ENCODE measurements at regions not wholly inside any gene's neighbourhood (a gene's known extent, or its start where the extent isn't known, plus 50 kb on each side); places are given as distances from the start of the nearest gene placed in this dataset.

DNA sequence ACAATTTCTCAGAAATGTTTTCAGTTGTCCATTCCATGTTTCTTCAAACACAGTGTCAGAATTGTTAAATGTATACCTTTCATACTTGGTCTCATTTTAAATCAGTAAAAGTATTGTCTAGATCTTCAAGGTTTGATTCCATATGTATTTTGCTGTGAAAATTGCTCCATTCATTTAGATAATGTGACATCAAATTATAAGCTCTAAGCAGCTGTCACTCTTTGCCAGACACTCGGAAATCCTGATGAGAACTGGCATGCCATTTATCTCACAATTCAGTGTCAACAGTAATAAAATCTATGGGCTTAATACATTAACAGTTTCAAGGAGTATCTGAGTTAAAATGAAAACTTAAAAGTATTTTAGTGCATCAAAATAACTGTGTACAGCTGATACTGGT, 1025.3 kb upstream of the EPHA6 start:
- no peaks in the 10 kb centered on the region for H3K27me3 ChIP-seq (ENCODE audit: insufficient read depth, low read depth, low read length)
- no peak overlapping the region for H2AFZ ChIP-seq (ENCODE audit: low read depth, low read length)
- H3K9me3 ChIP-seq (ENCODE audit: low read length) = no peaks in the 10 kb centered on the region
- TF ChIP-seq SMC3 (conservative IDR thresholded peaks at IDR 0.05; ENCODE audit: poor library complexity) (no peak), RAD21 (conservative IDR thresholded peaks at IDR 0.05) (peak; percentile 8), POLR2AphosphoS5 (IDR thresholded peaks at IDR 0.05) (peak; percentile 90), EP300 (conservative IDR thresholded peaks at IDR 0.05; ENCODE audit: poor library complexity, severe bottlenecking) (peak; percentile 97)
- TF ChIP-seq, protein P1, sequence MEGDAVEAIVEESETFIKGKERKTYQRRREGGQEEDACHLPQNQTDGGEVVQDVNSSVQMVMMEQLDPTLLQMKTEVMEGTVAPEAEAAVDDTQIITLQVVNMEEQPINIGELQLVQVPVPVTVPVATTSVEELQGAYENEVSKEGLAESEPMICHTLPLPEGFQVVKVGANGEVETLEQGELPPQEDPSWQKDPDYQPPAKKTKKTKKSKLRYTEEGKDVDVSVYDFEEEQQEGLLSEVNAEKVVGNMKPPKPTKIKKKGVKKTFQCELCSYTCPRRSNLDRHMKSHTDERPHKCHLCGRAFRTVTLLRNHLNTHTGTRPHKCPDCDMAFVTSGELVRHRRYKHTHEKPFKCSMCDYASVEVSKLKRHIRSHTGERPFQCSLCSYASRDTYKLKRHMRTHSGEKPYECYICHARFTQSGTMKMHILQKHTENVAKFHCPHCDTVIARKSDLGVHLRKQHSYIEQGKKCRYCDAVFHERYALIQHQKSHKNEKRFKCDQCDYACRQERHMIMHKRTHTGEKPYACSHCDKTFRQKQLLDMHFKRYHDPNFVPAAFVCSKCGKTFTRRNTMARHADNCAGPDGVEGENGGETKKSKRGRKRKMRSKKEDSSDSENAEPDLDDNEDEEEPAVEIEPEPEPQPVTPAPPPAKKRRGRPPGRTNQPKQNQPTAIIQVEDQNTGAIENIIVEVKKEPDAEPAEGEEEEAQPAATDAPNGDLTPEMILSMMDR (IDR thresholded peaks at IDR 0.05; ENCODE audit: poor library complexity, severe bottlenecking) = no peak
- no peak overlapping the region for H3K9ac ChIP-seq (ENCODE audit: low read length)
- no peaks in the 10 kb centered on the region for H3K9me2 ChIP-seq (ENCODE audit: insufficient read depth, low read length)
- no peaks in the 10 kb centered on the region for H3K79me2 ChIP-seq (replicated peaks; ENCODE audit: insufficient read depth, low read length)
- no peaks in the 10 kb centered on the region for H4K20me1 ChIP-seq (ENCODE audit: insufficient read depth)
- no peak overlapping the region for H3K4me2 ChIP-seq (ENCODE audit: low read length)
- no peak overlapping the region for H3K4me3 ChIP-seq (ENCODE audit: low read length)
- no peak overlapping the region for H3K27ac ChIP-seq (ENCODE audit: low read length)
- no peaks in the 10 kb centered on the region for H3F3A ChIP-seq (ENCODE audit: insufficient read depth, low read length, poor library complexity, severe bottlenecking)
- H3K36me3 ChIP-seq (ENCODE audit: insufficient read depth, low read length) = no peaks in the 10 kb centered on the region

DNA sequence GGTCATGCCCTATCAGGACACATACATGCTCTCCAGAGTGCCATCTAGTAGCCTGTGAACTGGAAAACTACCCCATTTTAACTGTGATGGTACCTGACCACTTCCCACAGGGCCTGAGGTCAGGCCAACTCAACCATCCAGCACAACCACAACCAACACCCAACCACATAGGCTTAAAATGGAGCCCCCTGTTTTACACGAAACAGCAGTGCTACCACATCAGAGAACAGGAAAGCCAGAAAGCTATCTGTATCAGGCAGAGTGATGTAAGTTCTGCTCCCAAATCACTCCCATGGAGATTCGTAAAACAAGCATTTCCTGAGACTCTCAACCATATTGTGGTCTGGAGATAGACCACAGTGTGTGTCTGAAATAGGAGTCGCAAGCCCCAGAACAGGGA, 1017.3 kb upstream of the EPHA6 start:
- H3F3A ChIP-seq (ENCODE audit: insufficient read depth, low read length, poor library complexity, severe bottlenecking) = no peaks in the 10 kb centered on the region
- TF ChIP-seq POLR2AphosphoS5 (IDR thresholded peaks at IDR 0.05) (no peak), MXI1 (conservative IDR thresholded peaks at IDR 0.05; ENCODE audit: poor library complexity, severe bottlenecking) (no peak), TAF1 (IDR thresholded peaks at IDR 0.05; ENCODE audit: low read depth) (no peak)
- no peaks in the 10 kb centered on the region for H3K9me3 ChIP-seq (ENCODE audit: low read length)
- no peak overlapping the region for H3K4me3 ChIP-seq (ENCODE audit: low read length)
- no peak overlapping the region for H3K27ac ChIP-seq (ENCODE audit: low read length)
- no peak overlapping the region for H3K4me2 ChIP-seq (ENCODE audit: low read length)
- no peaks in the 10 kb centered on the region for H3K27me3 ChIP-seq (ENCODE audit: insufficient read depth, low read depth, low read length)
- H3K79me2 ChIP-seq (replicated peaks; ENCODE audit: insufficient read depth, low read length) = no peaks in the 10 kb centered on the region
- H2AFZ ChIP-seq (ENCODE audit: low read depth, low read length) = no peak overlapping the region
- no peaks in the 10 kb centered on the region for H3K36me3 ChIP-seq (ENCODE audit: insufficient read depth, low read length)
- H4K20me1 ChIP-seq (ENCODE audit: insufficient read depth) = no peaks in the 10 kb centered on the region
- H3K9ac ChIP-seq (ENCODE audit: low read length) = no peak overlapping the region
- no peaks in the 10 kb centered on the region for H3K9me2 ChIP-seq (ENCODE audit: insufficient read depth, low read length)

DNA sequence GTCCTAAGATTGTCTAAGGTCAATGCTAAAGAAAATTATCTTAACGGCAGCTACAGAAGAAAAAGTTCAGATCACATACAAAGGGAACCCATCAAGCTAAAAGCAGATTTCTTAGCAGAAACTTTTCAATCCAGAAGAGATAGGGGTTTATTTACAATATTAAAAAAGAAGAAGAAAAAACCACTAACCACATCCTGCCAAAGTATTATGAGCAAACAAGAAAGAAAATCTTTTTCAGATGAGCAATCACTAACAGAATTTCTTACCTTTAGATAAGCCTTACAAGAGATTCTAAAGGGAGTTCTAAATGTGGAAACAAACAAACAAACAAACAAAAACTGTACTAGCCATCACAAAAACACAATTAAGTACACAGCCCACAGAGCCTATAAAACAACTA, 1015.8 kb upstream of the EPHA6 start:
- no peaks in the 10 kb centered on the region for H3K9me3 ChIP-seq (ENCODE audit: low read length)

More for the DNA sequence above, 1015.8 kb upstream of the EPHA6 start:
- no peaks in the 10 kb centered on the region for H4K20me1 ChIP-seq (ENCODE audit: insufficient read depth)
- no peaks in the 10 kb centered on the region for H3K9me2 ChIP-seq (ENCODE audit: insufficient read depth, low read length)
- H3K27ac ChIP-seq (ENCODE audit: low read length) = no peak overlapping the region
- H3K79me2 ChIP-seq (replicated peaks; ENCODE audit: insufficient read depth, low read length) = no peaks in the 10 kb centered on the region
- no peaks in the 10 kb centered on the region for H3K27me3 ChIP-seq (ENCODE audit: insufficient read depth, low read depth, low read length)
- no peak overlapping the region for H3K4me2 ChIP-seq (ENCODE audit: low read length)
- H3K9ac ChIP-seq (ENCODE audit: low read length) = no peak overlapping the region
- no peaks in the 10 kb centered on the region for H3K36me3 ChIP-seq (ENCODE audit: insufficient read depth, low read length)
- no peaks in the 10 kb centered on the region for H3F3A ChIP-seq (ENCODE audit: insufficient read depth, low read length, poor library complexity, severe bottlenecking)
- no peak overlapping the region for H3K4me3 ChIP-seq (ENCODE audit: low read length)
- TF ChIP-seq EZH2 (IDR thresholded peaks at IDR 0.05; ENCODE audit: borderline replicate concordance, insufficient read depth, low read length, poor library complexity, severe bottlenecking) (no peak), SMC3 (conservative IDR thresholded peaks at IDR 0.05; ENCODE audit: poor library complexity) (no peak), EP300 (conservative IDR thresholded peaks at IDR 0.05; ENCODE audit: poor library complexity, severe bottlenecking) (no peak), TAF1 (IDR thresholded peaks at IDR 0.05; ENCODE audit: low read depth) (no peak), POLR2AphosphoS5 (IDR thresholded peaks at IDR 0.05) (no peak), MXI1 (conservative IDR thresholded peaks at IDR 0.05; ENCODE audit: poor library complexity, severe bottlenecking) (no peak)
- TF ChIP-seq, protein P2, sequence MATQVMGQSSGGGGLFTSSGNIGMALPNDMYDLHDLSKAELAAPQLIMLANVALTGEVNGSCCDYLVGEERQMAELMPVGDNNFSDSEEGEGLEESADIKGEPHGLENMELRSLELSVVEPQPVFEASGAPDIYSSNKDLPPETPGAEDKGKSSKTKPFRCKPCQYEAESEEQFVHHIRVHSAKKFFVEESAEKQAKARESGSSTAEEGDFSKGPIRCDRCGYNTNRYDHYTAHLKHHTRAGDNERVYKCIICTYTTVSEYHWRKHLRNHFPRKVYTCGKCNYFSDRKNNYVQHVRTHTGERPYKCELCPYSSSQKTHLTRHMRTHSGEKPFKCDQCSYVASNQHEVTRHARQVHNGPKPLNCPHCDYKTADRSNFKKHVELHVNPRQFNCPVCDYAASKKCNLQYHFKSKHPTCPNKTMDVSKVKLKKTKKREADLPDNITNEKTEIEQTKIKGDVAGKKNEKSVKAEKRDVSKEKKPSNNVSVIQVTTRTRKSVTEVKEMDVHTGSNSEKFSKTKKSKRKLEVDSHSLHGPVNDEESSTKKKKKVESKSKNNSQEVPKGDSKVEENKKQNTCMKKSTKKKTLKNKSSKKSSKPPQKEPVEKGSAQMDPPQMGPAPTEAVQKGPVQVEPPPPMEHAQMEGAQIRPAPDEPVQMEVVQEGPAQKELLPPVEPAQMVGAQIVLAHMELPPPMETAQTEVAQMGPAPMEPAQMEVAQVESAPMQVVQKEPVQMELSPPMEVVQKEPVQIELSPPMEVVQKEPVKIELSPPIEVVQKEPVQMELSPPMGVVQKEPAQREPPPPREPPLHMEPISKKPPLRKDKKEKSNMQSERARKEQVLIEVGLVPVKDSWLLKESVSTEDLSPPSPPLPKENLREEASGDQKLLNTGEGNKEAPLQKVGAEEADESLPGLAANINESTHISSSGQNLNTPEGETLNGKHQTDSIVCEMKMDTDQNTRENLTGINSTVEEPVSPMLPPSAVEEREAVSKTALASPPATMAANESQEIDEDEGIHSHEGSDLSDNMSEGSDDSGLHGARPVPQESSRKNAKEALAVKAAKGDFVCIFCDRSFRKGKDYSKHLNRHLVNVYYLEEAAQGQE (IDR thresholded peaks at IDR 0.05; ENCODE audit: borderline replicate concordance) = no peak
- TF ChIP-seq, protein P1 (IDR thresholded peaks at IDR 0.05; ENCODE audit: poor library complexity, severe bottlenecking) = no peak
- no peak overlapping the region for H2AFZ ChIP-seq (ENCODE audit: low read depth, low read length)
